ENCODE measurements at regions not wholly inside any gene's neighbourhood (a gene's known extent, or its start where the extent isn't known, plus 50 kb on each side); places are given as distances from the start of the nearest gene placed in this dataset.

DNA sequence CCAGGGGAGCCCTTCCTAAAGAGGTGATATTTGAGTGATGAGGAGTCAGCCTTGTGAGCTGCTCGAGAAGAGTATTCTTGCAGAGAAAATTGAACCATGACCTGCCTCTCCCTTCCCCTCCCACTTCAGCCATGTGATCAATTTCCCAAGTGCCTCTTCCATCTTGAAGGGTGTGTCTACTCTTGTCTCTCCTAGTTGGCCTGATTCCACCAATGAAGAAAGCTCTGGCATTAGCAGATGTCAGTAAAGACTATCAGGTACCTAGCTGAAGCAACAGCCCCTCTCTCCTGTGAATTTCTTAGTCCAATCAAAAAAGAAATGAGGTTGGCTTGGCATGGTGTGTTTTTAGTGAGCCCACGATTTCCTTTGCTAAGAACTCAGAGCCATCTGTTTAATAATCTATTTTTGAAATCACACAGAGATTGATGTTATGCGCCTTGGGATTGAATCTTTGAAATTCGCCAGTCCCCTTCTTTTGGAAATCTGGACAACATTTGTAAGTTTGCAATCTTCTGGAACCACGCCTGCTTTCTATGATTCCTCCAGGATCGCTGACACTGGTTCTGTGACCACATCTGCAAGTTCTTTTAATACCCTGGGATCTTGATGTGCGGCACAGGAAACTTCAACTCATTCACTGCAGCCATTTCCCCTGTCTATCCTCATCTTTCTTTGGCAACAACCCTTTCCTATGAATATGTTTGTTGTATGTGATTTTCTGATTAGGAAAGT lies 404.6 kb downstream of the DMRT2 start:
- Histone ChIP-seq H3K9ac (ENCODE audit: low read length) (no peak overlapping the region), H2AFZ (ENCODE audit: low read depth, low read length, poor library complexity, severe bottlenecking) (no peak overlapping the region), H4K20me1 (ENCODE audit: insufficient read depth) (no peaks in the 10 kb centered on the region), H3K4me3 (replicated peaks in 1 of 2; ENCODE audit: low read depth in 1 of 2, low read length in 2 of 2) (no peak overlapping the region), H3K9me3 (ENCODE audit: control insufficient read depth in 1 of 2, insufficient read depth in 1 of 2, low read depth in 1 of 2, low read length in 2 of 2) (peaks cover 3 to 18% of the 10 kb centered on the region in 2 experiments; a peak in 2 of 4 replicates), H3K27ac (ENCODE audit: low read depth, low read length) (no peak overlapping the region), H3K4me1 (ENCODE audit: control insufficient read depth in 1 of 2, insufficient read depth in 2 of 2, low read length in 2 of 2) (no peaks in the 10 kb centered on the region), H3K9me2 (ENCODE audit: insufficient read depth) (no peaks in the 10 kb centered on the region), H3K36me3 (ENCODE audit: control insufficient read depth in 1 of 2, insufficient read depth in 2 of 2, low read length in 2 of 2) (no peaks in the 10 kb centered on the region), H3K27me3 (ENCODE audit: insufficient read depth, low read length) (no peaks in the 10 kb centered on the region), H3K4me2 (ENCODE audit: low read length) (no peak overlapping the region), H3K79me2 (ENCODE audit: insufficient read depth, low read length) (no peaks in the 10 kb centered on the region)
- no peak for TF ChIP-seq POLR2A (IDR thresholded peaks at IDR 0.05; ENCODE audit: borderline replicate concordance, extremely low read depth, insufficient read depth, insufficient read length)
- DNase-seq (ENCODE audit: low read depth, low spot score): no peak
- RAD21 ChIA-PET (ENCODE audit: low non-redundant PET in 1 of 2, low total read pairs in 2 of 2, uncharacterized antibody in 2 of 2, unreplicated experiment in 2 of 2): no interaction called here
- intact Hi-C loops (cut with micrococcal nuclease): no loop called here
- no peak for ATAC-seq
- POLR2A ChIA-PET: no interaction called here
- BruUV-seq (replicated peaks): no TSS peak
- CTCF ChIA-PET: no interaction called here

DNA sequence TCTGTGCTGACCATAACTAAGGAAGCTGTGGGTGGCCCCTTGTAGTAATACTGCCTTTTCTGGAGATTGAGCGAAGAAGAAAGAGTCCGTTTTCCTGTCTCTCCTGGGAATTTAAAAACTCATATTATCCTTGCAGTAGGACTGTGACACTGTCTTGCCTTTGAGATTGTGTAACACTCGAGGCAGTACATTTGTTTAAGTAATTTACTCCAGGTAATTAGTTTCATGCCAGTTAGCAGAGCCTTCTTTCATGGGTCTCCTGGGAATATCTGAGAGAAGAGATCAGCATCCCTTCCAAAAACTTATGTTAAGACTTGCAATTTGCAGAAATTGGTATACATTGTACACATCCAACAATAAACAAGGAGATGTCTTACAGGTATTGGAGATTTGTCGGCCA lies 405.6 kb downstream of the DMRT2 start:
- no TSS peak for BruUV-seq (replicated peaks)
- H3K9ac ChIP-seq (ENCODE audit: low read length): no peak overlapping the region
- TF ChIP-seq RAD21 (IDR thresholded peaks at IDR 0.05; ENCODE audit: low read depth): no peak
- no peak for TF ChIP-seq TCF7L2 (IDR thresholded peaks at IDR 0.05; ENCODE audit: borderline replicate concordance, extremely low read depth, insufficient read depth, insufficient read length)
- TF ChIP-seq, protein P1, sequence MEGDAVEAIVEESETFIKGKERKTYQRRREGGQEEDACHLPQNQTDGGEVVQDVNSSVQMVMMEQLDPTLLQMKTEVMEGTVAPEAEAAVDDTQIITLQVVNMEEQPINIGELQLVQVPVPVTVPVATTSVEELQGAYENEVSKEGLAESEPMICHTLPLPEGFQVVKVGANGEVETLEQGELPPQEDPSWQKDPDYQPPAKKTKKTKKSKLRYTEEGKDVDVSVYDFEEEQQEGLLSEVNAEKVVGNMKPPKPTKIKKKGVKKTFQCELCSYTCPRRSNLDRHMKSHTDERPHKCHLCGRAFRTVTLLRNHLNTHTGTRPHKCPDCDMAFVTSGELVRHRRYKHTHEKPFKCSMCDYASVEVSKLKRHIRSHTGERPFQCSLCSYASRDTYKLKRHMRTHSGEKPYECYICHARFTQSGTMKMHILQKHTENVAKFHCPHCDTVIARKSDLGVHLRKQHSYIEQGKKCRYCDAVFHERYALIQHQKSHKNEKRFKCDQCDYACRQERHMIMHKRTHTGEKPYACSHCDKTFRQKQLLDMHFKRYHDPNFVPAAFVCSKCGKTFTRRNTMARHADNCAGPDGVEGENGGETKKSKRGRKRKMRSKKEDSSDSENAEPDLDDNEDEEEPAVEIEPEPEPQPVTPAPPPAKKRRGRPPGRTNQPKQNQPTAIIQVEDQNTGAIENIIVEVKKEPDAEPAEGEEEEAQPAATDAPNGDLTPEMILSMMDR (IDR thresholded peaks at IDR 0.05 in 2 of 3, conservative IDR thresholded peaks at IDR 0.05 in 1 of 3; ENCODE audit: borderline replicate concordance in 1 of 3, insufficient read depth in 1 of 3, low read depth in 2 of 3, low read length in 2 of 3): no peak
- no peak for TF ChIP-seq YY1 (IDR thresholded peaks at IDR 0.05; ENCODE audit: extremely low read depth, insufficient replicate concordance, low read depth, low read length)
- TF ChIP-seq ZFX (IDR thresholded peaks at IDR 0.05): no peak
- TF ChIP-seq JUND (IDR thresholded peaks at IDR 0.05): no peak
- TF ChIP-seq FOSL1 (IDR thresholded peaks at IDR 0.05; ENCODE audit: low read depth): no peak
- no peak for TF ChIP-seq CBX3 (IDR thresholded peaks at IDR 0.05; ENCODE audit: low read depth)
- TF ChIP-seq, protein P2, sequence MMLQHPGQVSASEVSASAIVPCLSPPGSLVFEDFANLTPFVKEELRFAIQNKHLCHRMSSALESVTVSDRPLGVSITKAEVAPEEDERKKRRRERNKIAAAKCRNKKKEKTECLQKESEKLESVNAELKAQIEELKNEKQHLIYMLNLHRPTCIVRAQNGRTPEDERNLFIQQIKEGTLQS (IDR thresholded peaks at IDR 0.05): no peak
- no peak for TF ChIP-seq POLR2AphosphoS5 (IDR thresholded peaks at IDR 0.05; ENCODE audit: low read depth, low read length)
- TF ChIP-seq, protein P3, sequence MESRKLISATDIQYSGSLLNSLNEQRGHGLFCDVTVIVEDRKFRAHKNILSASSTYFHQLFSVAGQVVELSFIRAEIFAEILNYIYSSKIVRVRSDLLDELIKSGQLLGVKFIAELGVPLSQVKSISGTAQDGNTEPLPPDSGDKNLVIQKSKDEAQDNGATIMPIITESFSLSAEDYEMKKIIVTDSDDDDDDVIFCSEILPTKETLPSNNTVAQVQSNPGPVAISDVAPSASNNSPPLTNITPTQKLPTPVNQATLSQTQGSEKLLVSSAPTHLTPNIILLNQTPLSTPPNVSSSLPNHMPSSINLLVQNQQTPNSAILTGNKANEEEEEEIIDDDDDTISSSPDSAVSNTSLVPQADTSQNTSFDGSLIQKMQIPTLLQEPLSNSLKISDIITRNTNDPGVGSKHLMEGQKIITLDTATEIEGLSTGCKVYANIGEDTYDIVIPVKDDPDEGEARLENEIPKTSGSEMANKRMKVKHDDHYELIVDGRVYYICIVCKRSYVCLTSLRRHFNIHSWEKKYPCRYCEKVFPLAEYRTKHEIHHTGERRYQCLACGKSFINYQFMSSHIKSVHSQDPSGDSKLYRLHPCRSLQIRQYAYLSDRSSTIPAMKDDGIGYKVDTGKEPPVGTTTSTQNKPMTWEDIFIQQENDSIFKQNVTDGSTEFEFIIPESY (IDR thresholded peaks at IDR 0.05; ENCODE audit: extremely low read depth, insufficient replicate concordance, low read length): no peak
- no peak for TF ChIP-seq SRF (IDR thresholded peaks at IDR 0.05; ENCODE audit: low read depth)
- TF ChIP-seq, protein P4, sequence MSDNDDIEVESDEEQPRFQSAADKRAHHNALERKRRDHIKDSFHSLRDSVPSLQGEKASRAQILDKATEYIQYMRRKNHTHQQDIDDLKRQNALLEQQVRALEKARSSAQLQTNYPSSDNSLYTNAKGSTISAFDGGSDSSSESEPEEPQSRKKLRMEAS (IDR thresholded peaks at IDR 0.05): no peak

More for the DNA sequence above, 405.6 kb downstream of the DMRT2 start:
- RAD21 ChIA-PET (ENCODE audit: low non-redundant PET in 1 of 2, low total read pairs in 2 of 2, uncharacterized antibody in 2 of 2, unreplicated experiment in 2 of 2): no interaction called here
- CTCF ChIA-PET: no interaction called here
- no peaks in the 10 kb centered on the region for H3K4me1 ChIP-seq (ENCODE audit: control insufficient read depth in 1 of 2, insufficient read depth in 2 of 2, low read length in 2 of 2)
- no peaks in the 10 kb centered on the region for H4K20me1 ChIP-seq (ENCODE audit: insufficient read depth)
- no peaks in the 10 kb centered on the region for H3K79me2 ChIP-seq (ENCODE audit: insufficient read depth, low read length)
- DNase-seq (ENCODE audit: low read depth, low spot score) (no peak), ATAC-seq (no peak)
- intact Hi-C loops (cut with micrococcal nuclease): no loop called here
- H2AFZ ChIP-seq (ENCODE audit: low read depth, low read length, poor library complexity, severe bottlenecking): no peak overlapping the region
- H3K27me3 ChIP-seq (ENCODE audit: insufficient read depth, low read length): no peaks in the 10 kb centered on the region
- no peak overlapping the region for H3K27ac ChIP-seq (ENCODE audit: low read depth, low read length)
- H3K9me2 ChIP-seq (ENCODE audit: insufficient read depth): no peaks in the 10 kb centered on the region
- peaks cover 3 to 18% of the 10 kb centered on the region in 2 experiments; a peak in 2 of 4 replicates for H3K9me3 ChIP-seq (ENCODE audit: control insufficient read depth in 1 of 2, insufficient read depth in 1 of 2, low read depth in 1 of 2, low read length in 2 of 2)
- no peak overlapping the region for H3K4me3 ChIP-seq (replicated peaks in 1 of 2; ENCODE audit: low read depth in 1 of 2, low read length in 2 of 2)
- POLR2A ChIA-PET: no interaction called here
- no peak overlapping the region for H3K4me2 ChIP-seq (ENCODE audit: low read length)
- H3K36me3 ChIP-seq (ENCODE audit: control insufficient read depth in 1 of 2, insufficient read depth in 2 of 2, low read length in 2 of 2): no peaks in the 10 kb centered on the region

All from HCT116 (cell line).